ENCODE measurements at regions not wholly inside any gene's neighbourhood (a gene's known extent, or its start where the extent isn't known, plus 50 kb on each side); places are given as distances from the start of the nearest gene placed in this dataset.

- no peak for DNase-seq
- no peak for TF ChIP-seq POLR2A (IDR thresholded peaks at IDR 0.05)
- no peak for TF ChIP-seq CTCF (IDR thresholded peaks at IDR 0.05)
- intact Hi-C loops (cut with DNase I), result no loop called here
- Histone ChIP-seq H3K27me3 (no peaks in the 10 kb centered on the region), H3K4me3 (replicated peaks in 1 of 3) (no peak overlapping the region), H3K9me3 (no peaks in the 10 kb centered on the region), H3K36me3 (no peaks in the 10 kb centered on the region), H3K4me1 (no peaks in the 10 kb centered on the region), H3K27ac (no peak overlapping the region)
Observed at GRCh38 chr3:110593749-110594148, 477.9 kb upstream of the NECTIN3 start.

GRCh38 chr3:110598847-110599490, 472.6 kb upstream of the NECTIN3 start:
- H3K27me3 ChIP-seq, result no peaks in the 10 kb centered on the region
- no peak for TF ChIP-seq CTCF (IDR thresholded peaks at IDR 0.05)
- no peak for TF ChIP-seq POLR2A (IDR thresholded peaks at IDR 0.05)
- intact Hi-C loops (cut with DNase I), result no loop called here

GRCh38 chr3:110608566-110608965, 463.1 kb upstream of the NECTIN3 start:
- intact Hi-C loops (cut with DNase I), result no loop called here
- H3K27ac ChIP-seq, result no peak overlapping the region
- no peaks in the 10 kb centered on the region for H3K36me3 ChIP-seq
- no peak for DNase-seq
- H3K4me1 ChIP-seq, result no peaks in the 10 kb centered on the region
- no peaks in the 10 kb centered on the region for H3K27me3 ChIP-seq
- no peak for TF ChIP-seq CTCF (IDR thresholded peaks at IDR 0.05)
- no peak for TF ChIP-seq POLR2A (IDR thresholded peaks at IDR 0.05)
- H3K9me3 ChIP-seq, result no peaks in the 10 kb centered on the region
- no peak overlapping the region for H3K4me3 ChIP-seq (replicated peaks in 1 of 3)

More at GRCh38 chr3:110598847-110599490, 472.6 kb upstream of the NECTIN3 start:
- H3K27ac ChIP-seq, result no peak overlapping the region
- no peak for DNase-seq
- no peaks in the 10 kb centered on the region for H3K4me1 ChIP-seq
- H3K9me3 ChIP-seq, result no peaks in the 10 kb centered on the region
- no peak overlapping the region for H3K4me3 ChIP-seq (replicated peaks in 1 of 3)
- H3K36me3 ChIP-seq, result no peaks in the 10 kb centered on the region

DNA sequence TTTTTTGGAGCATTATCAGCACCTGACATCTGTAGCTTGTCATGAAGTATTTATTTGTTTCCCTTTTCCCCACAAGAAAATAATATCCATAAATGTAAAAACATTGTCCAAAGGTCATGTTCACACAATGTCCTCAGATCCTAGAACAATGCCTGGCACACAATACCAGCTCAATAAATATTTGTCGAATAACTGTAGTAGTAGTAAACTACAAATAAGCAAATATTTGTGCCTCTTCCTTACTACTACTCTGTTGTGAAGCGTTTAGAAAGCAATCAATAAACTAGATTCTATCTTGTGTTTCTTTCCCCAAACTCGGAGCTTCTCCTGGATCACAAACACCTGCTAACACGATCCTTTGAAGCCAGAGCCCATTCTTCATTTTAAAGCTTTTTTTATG, 459.6 kb upstream of the NECTIN3 start:
- Histone ChIP-seq H3K4me1 (no peaks in the 10 kb centered on the region), H3K27ac (no peak overlapping the region), H3K36me3 (no peaks in the 10 kb centered on the region), H3K9me3 (no peaks in the 10 kb centered on the region), H3K4me3 (replicated peaks in 1 of 3) (no peak overlapping the region), H3K27me3 (no peaks in the 10 kb centered on the region)
- DNase-seq, result no peak
- 66 to 74% methylated on average over 4 of the region's 4 CpGs for WGBS, 2 donors
- intact Hi-C loops (cut with DNase I), result no loop called here
- TF ChIP-seq CTCF (IDR thresholded peaks at IDR 0.05) (no peak), POLR2A (IDR thresholded peaks at IDR 0.05) (no peak)

- no peak for DNase-seq
- WGBS, 2 donors, result 80 to 87% methylated on average over 2 of the region's 2 CpGs
- intact Hi-C loops (cut with DNase I), result no loop called here
- Histone ChIP-seq H3K4me3 (replicated peaks in 1 of 3) (no peak overlapping the region), H3K9me3 (no peaks in the 10 kb centered on the region), H3K27ac (no peak overlapping the region), H3K27me3 (no peaks in the 10 kb centered on the region), H3K4me1 (no peaks in the 10 kb centered on the region), H3K36me3 (no peaks in the 10 kb centered on the region)
- TF ChIP-seq CTCF (IDR thresholded peaks at IDR 0.05), result no peak
- TF ChIP-seq POLR2A (IDR thresholded peaks at IDR 0.05), result no peak
Observed at GRCh38 chr3:110614186-110614585, 457.4 kb upstream of the NECTIN3 start.
